ENCODE measurements at regions not wholly inside any gene's neighbourhood (a gene's known extent, or its start where the extent isn't known, plus 50 kb on each side); places are given as distances from the start of the nearest gene placed in this dataset.

GRCh38 chr16:8342276-8342675 lies 248.0 kb downstream of the TMEM114 start:
- TF ChIP-seq SPI1 (IDR thresholded peaks at IDR 0.05; ENCODE audit: low read depth, low read length) (no peak), POLR2A (IDR thresholded peaks at IDR 0.05; ENCODE audit: low read depth, low read length) (no peak), TAF1 (IDR thresholded peaks at IDR 0.05; ENCODE audit: low read depth, low read length) (no peak), POLR2AphosphoS5 (IDR thresholded peaks at IDR 0.05; ENCODE audit: low read depth, low read length) (no peak), PAX5 (IDR thresholded peaks at IDR 0.05; ENCODE audit: insufficient read depth, low read length, severe bottlenecking) (no peak), POU2F2 (IDR thresholded peaks at IDR 0.05; ENCODE audit: low read depth, low read length) (no peak)

Data from GM12891 (cell line).